Panc1 (cell line): ENCODE measurements at regions not wholly inside any gene's neighbourhood (a gene's known extent, or its start where the extent isn't known, plus 50 kb on each side); places are given as distances from the start of the nearest gene placed in this dataset.

Experiments
- ATAC-seq: fragments of 200-7000 bp; cut with Tn5 transposase; 2 replicates; pipeline ENCODE4 v1.9.1; 2020; ENCODE audit warnings: mild to moderate bottlenecking, moderate library complexity
- BruUV-seq: library from RNA; stranded (reverse); fragments of 400-500 nt; replicated peaks from 2 replicates; lab custom pipeline; 2021; lab: Mats Ljungman, UMichigan
- CTCF ChIA-PET: fragments of 300-600 bp; sonication (Branson Sonifier 250); formaldehyde crosslinking; loops from one replicate; lab custom pipeline; 2022; ENCODE audit warnings: antibody characterized with exemption; lab: Charles Lee
- POLR2A ChIA-PET: fragments of 300-600 bp; sonication (Branson Sonifier 250); formaldehyde crosslinking; loops from one replicate; lab custom pipeline; 2022; ENCODE audit warnings: antibody characterized with exemption; lab: Charles Lee
- DNase-seq: peaks from one replicate; pipeline ENCODE4 v3.0.0-alpha.2; 2010; ENCODE audit warnings: low read depth, low spot score
- H3K27ac ChIP-seq: 2 replicates; pipeline ENCODE4 v1.5.1; 2011; ENCODE audit warnings: mild to moderate bottlenecking, low read length, inconsistent platforms
- H3K27me3 ChIP-seq: fragments of 200-500 bp; sonication (Bioruptor generic); 2 replicates; pipeline ENCODE4 v1.6.0; 2014; ENCODE audit warnings: low read length, inconsistent platforms; ENCODE audit not compliant: control insufficient read depth, insufficient read depth
- H3K36me3 ChIP-seq: fragments of 200-500 bp; sonication (Bioruptor generic); 2 replicates; pipeline ENCODE4 v1.5.1; 2014; ENCODE audit warnings: inconsistent platforms, mild to moderate bottlenecking, low read length, moderate library complexity; ENCODE audit not compliant: control insufficient read depth, insufficient read depth
- H3K4me1 ChIP-seq: 2 replicates; pipeline ENCODE4 v1.5.1; 2011; ENCODE audit warnings: inconsistent platforms, mild to moderate bottlenecking, low read length, moderate library complexity; ENCODE audit not compliant: control insufficient read depth, insufficient read depth
- H3K4me3 ChIP-seq, 2 experiments: 2 replicates each; pipeline ENCODE4 v1.5.1; 2011 to 2012; ENCODE audit warnings: low read depth in 2 of 2, low read length in 2 of 2, mild to moderate bottlenecking in 2 of 2, inconsistent platforms in 1 of 2, moderate library complexity in 1 of 2
- H3K9me3 ChIP-seq: fragments of 200-500 bp; sonication (Bioruptor generic); 2 replicates; pipeline ENCODE4 v1.5.1; 2014; ENCODE audit warnings: low read depth, mild to moderate bottlenecking, inconsistent platforms, low read length, moderate library complexity; ENCODE audit not compliant: control insufficient read depth, insufficient read depth
- CTCF ChIP-seq: fragments of 450-650 bp; IDR thresholded peaks from 2 replicates; pipeline ENCODE4 v1.5.1; 2017; ENCODE audit warnings: mild to moderate bottlenecking
- POLR2AphosphoS5 ChIP-seq: IDR thresholded peaks from 2 replicates; pipeline ENCODE4 v1.6.1; 2012; ENCODE audit warnings: mild to moderate bottlenecking, low read depth, low read length, moderate library complexity
- SIN3A ChIP-seq: IDR thresholded peaks from 2 replicates; pipeline ENCODE4 v1.6.1; 2012; ENCODE audit warnings: low read depth, mild to moderate bottlenecking, low read length, moderate library complexity, borderline replicate concordance; ENCODE audit not compliant: insufficient read depth
- TCF7L2 ChIP-seq: IDR thresholded peaks from 2 replicates; pipeline ENCODE4 v1.6.1; 2011; ENCODE audit warnings: mild to moderate bottlenecking, low read depth, low read length, inconsistent platforms
- in situ Hi-C: cut with HindIII; loops from 2 replicates; pipeline ENCODE4 v1.10.0; 2016; ENCODE audit warnings: low sequenced_read_pairs, low pct_unique_long_range_greater_than_20kb
- intact Hi-C: fragments of 100-400 bp; cut with micrococcal nuclease; formaldehyde crosslinking; loops from one replicate; pipeline ENCODE4 v1.10.0; 2022; ENCODE audit not compliant: unreplicated experiment
- TF ChIP-seq, protein P1 (sequence below), 2 experiments: IDR thresholded peaks; 2 replicates each; pipeline ENCODE4 v1.6.1; 2011 to 2012; ENCODE audit warnings: low read depth in 2 of 2, control low read depth in 1 of 2, low read length in 1 of 2, mild to moderate bottlenecking in 1 of 2, moderate library complexity in 1 of 2; ENCODE audit not compliant: insufficient read depth in 1 of 2

DNA sequence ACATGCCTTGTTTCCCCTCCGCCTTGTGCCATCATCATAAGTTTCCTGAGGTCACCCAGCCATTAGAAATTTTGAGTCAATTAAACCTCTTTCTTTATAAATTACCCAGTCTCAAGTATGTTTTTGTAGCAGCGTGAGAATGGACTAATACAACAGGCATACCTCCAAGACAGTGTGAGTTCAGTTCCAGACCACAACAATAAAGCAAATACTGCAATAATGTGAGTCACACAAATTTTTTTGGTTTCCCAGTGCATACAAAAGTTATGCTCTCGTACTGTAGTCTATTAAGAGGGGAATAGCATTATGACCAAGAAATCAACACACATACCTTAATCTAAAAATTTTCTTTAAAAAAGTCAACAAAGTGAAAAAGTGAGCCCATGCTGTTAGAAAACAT is 217.2 kb downstream of the NR4A2 start:
- POLR2A ChIA-PET: no interaction called here
- intact Hi-C loops (no loop called here), in situ Hi-C loops (no loop called here)
- no peaks in the 10 kb centered on the region; the same call in 1 of the 2 replicates for H3K36me3 ChIP-seq
- H3K27ac ChIP-seq: no peak overlapping the region
- no peak for ATAC-seq
- H3K4me1 ChIP-seq: no peaks in the 10 kb centered on the region
- DNase-seq: no peak
- H3K27me3 ChIP-seq: no peaks in the 10 kb centered on the region
- CTCF ChIA-PET: no interaction called here
- no peak overlapping the region for H3K4me3 ChIP-seq
- BruUV-seq: no TSS peak
- no peaks in the 10 kb centered on the region for H3K9me3 ChIP-seq
- TF ChIP-seq POLR2AphosphoS5: no peak
- TF ChIP-seq TCF7L2: no peak
- TF ChIP-seq CTCF: no peak
- TF ChIP-seq, protein P1, sequence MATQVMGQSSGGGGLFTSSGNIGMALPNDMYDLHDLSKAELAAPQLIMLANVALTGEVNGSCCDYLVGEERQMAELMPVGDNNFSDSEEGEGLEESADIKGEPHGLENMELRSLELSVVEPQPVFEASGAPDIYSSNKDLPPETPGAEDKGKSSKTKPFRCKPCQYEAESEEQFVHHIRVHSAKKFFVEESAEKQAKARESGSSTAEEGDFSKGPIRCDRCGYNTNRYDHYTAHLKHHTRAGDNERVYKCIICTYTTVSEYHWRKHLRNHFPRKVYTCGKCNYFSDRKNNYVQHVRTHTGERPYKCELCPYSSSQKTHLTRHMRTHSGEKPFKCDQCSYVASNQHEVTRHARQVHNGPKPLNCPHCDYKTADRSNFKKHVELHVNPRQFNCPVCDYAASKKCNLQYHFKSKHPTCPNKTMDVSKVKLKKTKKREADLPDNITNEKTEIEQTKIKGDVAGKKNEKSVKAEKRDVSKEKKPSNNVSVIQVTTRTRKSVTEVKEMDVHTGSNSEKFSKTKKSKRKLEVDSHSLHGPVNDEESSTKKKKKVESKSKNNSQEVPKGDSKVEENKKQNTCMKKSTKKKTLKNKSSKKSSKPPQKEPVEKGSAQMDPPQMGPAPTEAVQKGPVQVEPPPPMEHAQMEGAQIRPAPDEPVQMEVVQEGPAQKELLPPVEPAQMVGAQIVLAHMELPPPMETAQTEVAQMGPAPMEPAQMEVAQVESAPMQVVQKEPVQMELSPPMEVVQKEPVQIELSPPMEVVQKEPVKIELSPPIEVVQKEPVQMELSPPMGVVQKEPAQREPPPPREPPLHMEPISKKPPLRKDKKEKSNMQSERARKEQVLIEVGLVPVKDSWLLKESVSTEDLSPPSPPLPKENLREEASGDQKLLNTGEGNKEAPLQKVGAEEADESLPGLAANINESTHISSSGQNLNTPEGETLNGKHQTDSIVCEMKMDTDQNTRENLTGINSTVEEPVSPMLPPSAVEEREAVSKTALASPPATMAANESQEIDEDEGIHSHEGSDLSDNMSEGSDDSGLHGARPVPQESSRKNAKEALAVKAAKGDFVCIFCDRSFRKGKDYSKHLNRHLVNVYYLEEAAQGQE (IDR thresholded peaks at IDR 0.05; ENCODE audit: insufficient read depth in 1 of 2, low read depth in 2 of 2, low read length in 1 of 2): no peak
- no peak for TF ChIP-seq SIN3A

DNA sequence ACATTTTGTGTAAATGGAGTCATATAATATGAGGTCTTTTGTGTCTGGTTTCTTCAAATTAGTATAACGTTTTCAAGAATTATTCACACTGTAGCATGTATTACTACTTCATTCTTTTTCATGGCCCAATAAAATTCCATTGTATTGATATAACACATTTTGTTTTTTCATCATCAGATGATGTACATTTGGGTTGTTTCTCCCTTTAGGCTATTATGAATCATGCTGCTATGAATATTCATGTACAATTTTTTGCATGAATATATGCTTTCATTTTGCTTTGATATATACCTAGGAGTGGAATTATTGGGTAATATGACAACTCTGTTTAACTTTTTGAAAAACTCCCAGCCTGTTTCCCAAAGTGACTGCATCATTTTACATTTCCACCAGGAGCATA is 220.2 kb downstream of the NR4A2 start:
- Histone ChIP-seq H3K4me1 (no peaks in the 10 kb centered on the region), H3K27me3 (no peaks in the 10 kb centered on the region), H3K4me3 (no peak overlapping the region), H3K36me3 (no peaks in the 10 kb centered on the region), H3K9me3 (no peaks in the 10 kb centered on the region), H3K27ac (no peak overlapping the region)
- no TSS peak for BruUV-seq
- in situ Hi-C loops: no loop called here
- DNase-seq (no peak), ATAC-seq (no peak)
- intact Hi-C loops: no loop called here
- POLR2A ChIA-PET: no interaction called here
- CTCF ChIA-PET: no interaction called here
- TF ChIP-seq, protein P1 (IDR thresholded peaks at IDR 0.05; ENCODE audit: insufficient read depth in 1 of 2, low read depth in 2 of 2, low read length in 1 of 2): no peak
- no peak for TF ChIP-seq SIN3A
- no peak for TF ChIP-seq CTCF
- TF ChIP-seq POLR2AphosphoS5: no peak
- TF ChIP-seq TCF7L2: no peak
